H1 (cell line): ENCODE measurements at regions not wholly inside any gene's neighbourhood (a gene's known extent, or its start where the extent isn't known, plus 50 kb on each side); places are given as distances from the start of the nearest gene placed in this dataset.

Source experiments
- BCL11A ChIP-seq, 2 experiments: IDR thresholded peaks; one replicate each; pipeline ENCODE4 v1.6.1; 2011; ENCODE audit warnings: low read depth in 2 of 2, low read length in 2 of 2, mild to moderate bottlenecking in 2 of 2
- JUN ChIP-seq: IDR thresholded peaks from 2 replicates; pipeline ENCODE4 v1.6.1; 2011; ENCODE audit warnings: low read depth, mild to moderate bottlenecking, improper control_type of control experiment, low read length
- POLR2A ChIP-seq, 2 experiments: IDR thresholded peaks; 1 replicate in 1 of 2; 2 replicates in 1 of 2; pipeline ENCODE4 v1.6.1; 2011; ENCODE audit warnings: low read depth in 2 of 2, low read length in 2 of 2, mild to moderate bottlenecking in 2 of 2; ENCODE audit errors: control extremely low read depth in 1 of 2
- SIX5 ChIP-seq: IDR thresholded peaks from 2 replicates; pipeline ENCODE4 v1.6.1; 2011; ENCODE audit warnings: mild to moderate bottlenecking, low read depth, low read length

GRCh38 chr1:30336550-30337323 lies 386.6 kb downstream of the MATN1 start (continued):
- TF ChIP-seq JUN (no peak), SIX5 (no peak), BCL11A (IDR thresholded peaks at IDR 0.05; ENCODE audit: low read depth in 2 of 2, low read length in 2 of 2) (no peak), POLR2A (IDR thresholded peaks at IDR 0.05; ENCODE audit: control extremely low read depth in 1 of 2, low read depth in 2 of 2, low read length in 2 of 2) (no peak)
